ENCODE measurements at regions not wholly inside any gene's neighbourhood (a gene's known extent, or its start where the extent isn't known, plus 50 kb on each side); places are given as distances from the start of the nearest gene placed in this dataset.
A peak's percentile ranks its signal among the peaks of the same experiment; 100 is the strongest.

GRCh38 chr9:81499594-81499993 lies 189.8 kb downstream of the TLE1 start:
- no peaks in the 10 kb centered on the region for H3K27me3 ChIP-seq (ENCODE audit: insufficient read depth, poor library complexity, severe bottlenecking)
- TF ChIP-seq CTCF (IDR thresholded peaks at IDR 0.05; ENCODE audit: poor library complexity, severe bottlenecking), result no peak
- no peaks in the 10 kb centered on the region for H3K9me3 ChIP-seq (ENCODE audit: severe bottlenecking)
- peaks cover 13% of the 10 kb centered on the region for H3K4me1 ChIP-seq (ENCODE audit: insufficient read depth, poor library complexity, severe bottlenecking)
- DNase-seq (ENCODE audit: low spot score) (no peak), ATAC-seq (ENCODE audit: low read depth) (no peak; the same call in 2 of the 3 replicates)
- H3K27ac ChIP-seq (ENCODE audit: poor library complexity, severe bottlenecking), result peak overlapping the region; percentile 56
- no peak overlapping the region for H3K4me3 ChIP-seq (ENCODE audit: severe bottlenecking)
- H3K36me3 ChIP-seq (ENCODE audit: low read depth), result no peaks in the 10 kb centered on the region

GRCh38 chr9:81499021-81499454 lies 190.3 kb downstream of the TLE1 start:
- Histone ChIP-seq H3K4me3 (ENCODE audit: severe bottlenecking) (no peak overlapping the region), H3K27ac (ENCODE audit: poor library complexity, severe bottlenecking) (peak overlapping the region; percentile 56), H3K4me1 (ENCODE audit: insufficient read depth, poor library complexity, severe bottlenecking) (peaks cover 13% of the 10 kb centered on the region), H3K36me3 (ENCODE audit: low read depth) (no peaks in the 10 kb centered on the region), H3K27me3 (ENCODE audit: insufficient read depth, poor library complexity, severe bottlenecking) (no peaks in the 10 kb centered on the region), H3K9me3 (ENCODE audit: severe bottlenecking) (no peaks in the 10 kb centered on the region)
- peak; percentile 70 for ATAC-seq (ENCODE audit: low read depth)
- TF ChIP-seq CTCF (IDR thresholded peaks at IDR 0.05; ENCODE audit: poor library complexity, severe bottlenecking), result no peak
- no peak for DNase-seq (ENCODE audit: low spot score)

GRCh38 chr9:81498576-81498975 lies 190.8 kb downstream of the TLE1 start:
- TF ChIP-seq CTCF (IDR thresholded peaks at IDR 0.05; ENCODE audit: poor library complexity, severe bottlenecking), result no peak
- ATAC-seq (ENCODE audit: low read depth), result no peak
- H3K36me3 ChIP-seq (ENCODE audit: low read depth), result no peaks in the 10 kb centered on the region

GRCh38 chr9:81497091-81497490 lies 192.3 kb downstream of the TLE1 start:
- Histone ChIP-seq H3K27me3 (ENCODE audit: insufficient read depth, poor library complexity, severe bottlenecking) (no peaks in the 10 kb centered on the region), H3K9me3 (ENCODE audit: severe bottlenecking) (no peaks in the 10 kb centered on the region), H3K4me1 (ENCODE audit: insufficient read depth, poor library complexity, severe bottlenecking) (peaks cover 25% of the 10 kb centered on the region), H3K27ac (ENCODE audit: poor library complexity, severe bottlenecking) (no peak overlapping the region), H3K36me3 (ENCODE audit: low read depth) (no peaks in the 10 kb centered on the region), H3K4me3 (ENCODE audit: severe bottlenecking) (no peak overlapping the region)
- DNase-seq (ENCODE audit: low spot score), result no peak
- TF ChIP-seq CTCF (IDR thresholded peaks at IDR 0.05; ENCODE audit: poor library complexity, severe bottlenecking), result no peak
- no peak; the same call in 2 of the 3 replicates for ATAC-seq (ENCODE audit: low read depth)

More at GRCh38 chr9:81498576-81498975, 190.8 kb downstream of the TLE1 start:
- H3K4me3 ChIP-seq (ENCODE audit: severe bottlenecking), result no peak overlapping the region
- peaks cover 15% of the 10 kb centered on the region for H3K4me1 ChIP-seq (ENCODE audit: insufficient read depth, poor library complexity, severe bottlenecking)
- DNase-seq (ENCODE audit: low spot score), result no peak
- H3K27me3 ChIP-seq (ENCODE audit: insufficient read depth, poor library complexity, severe bottlenecking), result no peaks in the 10 kb centered on the region
- no peaks in the 10 kb centered on the region for H3K9me3 ChIP-seq (ENCODE audit: severe bottlenecking)
- peak overlapping the region; percentile 56 for H3K27ac ChIP-seq (ENCODE audit: poor library complexity, severe bottlenecking)

- no peak for TF ChIP-seq CTCF (IDR thresholded peaks at IDR 0.05; ENCODE audit: poor library complexity, severe bottlenecking)
- DNase-seq (ENCODE audit: low spot score), result no peak
These were observed 196.5 kb downstream of the TLE1 start for GRCh38 chr9:81492710-81493447.

More at GRCh38 chr9:81492710-81493447, 196.5 kb downstream of the TLE1 start:
- Histone ChIP-seq H3K27me3 (ENCODE audit: insufficient read depth, poor library complexity, severe bottlenecking) (no peaks in the 10 kb centered on the region), H3K4me3 (ENCODE audit: severe bottlenecking) (no peak overlapping the region), H3K36me3 (ENCODE audit: low read depth) (no peaks in the 10 kb centered on the region), H3K4me1 (ENCODE audit: insufficient read depth, poor library complexity, severe bottlenecking) (peaks cover 17% of the 10 kb centered on the region), H3K9me3 (ENCODE audit: severe bottlenecking) (no peaks in the 10 kb centered on the region), H3K27ac (ENCODE audit: poor library complexity, severe bottlenecking) (no peak overlapping the region)
- ATAC-seq (ENCODE audit: low read depth), result peak; percentile 85

Measured in RWPE2 (cell line).